ENCODE measurements at regions not wholly inside any gene's neighbourhood (a gene's known extent, or its start where the extent isn't known, plus 50 kb on each side); places are given as distances from the start of the nearest gene placed in this dataset.

DNA sequence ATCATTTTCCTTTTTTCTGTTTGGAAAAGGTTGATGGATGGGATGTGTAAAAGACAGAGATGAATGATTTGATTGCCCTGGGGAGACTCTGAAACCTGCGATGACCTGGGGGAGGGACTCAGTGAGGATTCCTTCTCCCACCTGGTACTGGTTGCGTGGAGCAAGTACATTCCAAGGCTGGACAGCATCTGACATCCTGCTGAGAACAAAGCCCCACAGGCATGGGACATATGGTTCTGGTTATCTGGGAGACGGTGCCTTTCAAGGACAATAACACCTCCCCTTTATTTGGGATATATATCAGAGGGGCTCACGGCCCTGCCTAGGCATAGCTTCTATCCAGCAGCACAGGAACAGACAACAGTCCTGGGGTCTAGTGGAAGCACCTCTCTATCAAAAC is 527.8 kb downstream of the METTL15 start:
- Histone ChIP-seq H3K27ac (ENCODE audit: low read depth, low read length) (no peak overlapping the region), H3K36me3 (ENCODE audit: insufficient read depth, low read length) (no peaks in the 10 kb centered on the region), H3K9me3 (ENCODE audit: insufficient read depth, low read depth, low read length) (no peaks in the 10 kb centered on the region), H3K4me1 (ENCODE audit: insufficient read depth, low read length) (peaks cover 3% of the 10 kb centered on the region), H4K20me1 (ENCODE audit: insufficient read depth, low read length) (no peaks in the 10 kb centered on the region), H2AFZ (ENCODE audit: low read depth, low read length) (no peak overlapping the region), H3K79me2 (ENCODE audit: insufficient read depth, low read length) (no peaks in the 10 kb centered on the region), H3K4me2 (ENCODE audit: low read length) (no peak overlapping the region), H3K4me3 (ENCODE audit: insufficient read depth, low read depth, low read length) (no peak overlapping the region), H3K27me3 (ENCODE audit: insufficient read depth, low read length) (no peaks in the 10 kb centered on the region), H3K9ac (ENCODE audit: low read length) (no peak overlapping the region)
- Mint-ChIP-seq H3K27me3 (ENCODE audit: low read depth, unreplicated experiment) (no peaks in the 10 kb centered on the region), H3K36me3 (ENCODE audit: low read depth, unreplicated experiment) (no peaks in the 10 kb centered on the region), H3K4me1 (ENCODE audit: low read depth, unreplicated experiment) (no peaks in the 10 kb centered on the region), H3K9me3 (ENCODE audit: unreplicated experiment) (peaks cover 2% of the 10 kb centered on the region), H3K4me3 (ENCODE audit: unreplicated experiment) (no peak overlapping the region), H3K27ac (ENCODE audit: unreplicated experiment) (no peak overlapping the region)
- TF ChIP-seq, protein P1, sequence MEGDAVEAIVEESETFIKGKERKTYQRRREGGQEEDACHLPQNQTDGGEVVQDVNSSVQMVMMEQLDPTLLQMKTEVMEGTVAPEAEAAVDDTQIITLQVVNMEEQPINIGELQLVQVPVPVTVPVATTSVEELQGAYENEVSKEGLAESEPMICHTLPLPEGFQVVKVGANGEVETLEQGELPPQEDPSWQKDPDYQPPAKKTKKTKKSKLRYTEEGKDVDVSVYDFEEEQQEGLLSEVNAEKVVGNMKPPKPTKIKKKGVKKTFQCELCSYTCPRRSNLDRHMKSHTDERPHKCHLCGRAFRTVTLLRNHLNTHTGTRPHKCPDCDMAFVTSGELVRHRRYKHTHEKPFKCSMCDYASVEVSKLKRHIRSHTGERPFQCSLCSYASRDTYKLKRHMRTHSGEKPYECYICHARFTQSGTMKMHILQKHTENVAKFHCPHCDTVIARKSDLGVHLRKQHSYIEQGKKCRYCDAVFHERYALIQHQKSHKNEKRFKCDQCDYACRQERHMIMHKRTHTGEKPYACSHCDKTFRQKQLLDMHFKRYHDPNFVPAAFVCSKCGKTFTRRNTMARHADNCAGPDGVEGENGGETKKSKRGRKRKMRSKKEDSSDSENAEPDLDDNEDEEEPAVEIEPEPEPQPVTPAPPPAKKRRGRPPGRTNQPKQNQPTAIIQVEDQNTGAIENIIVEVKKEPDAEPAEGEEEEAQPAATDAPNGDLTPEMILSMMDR (IDR thresholded peaks at IDR 0.05; ENCODE audit: insufficient read depth, low read depth, low read length): no peak
- TF ChIP-seq EZH2 (IDR thresholded peaks at IDR 0.05; ENCODE audit: insufficient read depth, low read length): no peak
- DNase-seq (ENCODE audit: low read depth) (no peak), FAIRE-seq (no peak)

- FAIRE-seq (no peak), DNase-seq (ENCODE audit: low read depth) (peak; percentile 28)
- Histone ChIP-seq H4K20me1 (ENCODE audit: insufficient read depth, low read length) (no peaks in the 10 kb centered on the region), H3K36me3 (ENCODE audit: insufficient read depth, low read length) (no peaks in the 10 kb centered on the region), H3K27ac (ENCODE audit: low read depth, low read length) (no peak overlapping the region), H3K4me1 (ENCODE audit: insufficient read depth, low read length) (peaks cover 3% of the 10 kb centered on the region), H2AFZ (ENCODE audit: low read depth, low read length) (no peak overlapping the region), H3K79me2 (ENCODE audit: insufficient read depth, low read length) (no peaks in the 10 kb centered on the region), H3K27me3 (ENCODE audit: insufficient read depth, low read length) (no peaks in the 10 kb centered on the region), H3K9ac (ENCODE audit: low read length) (no peak overlapping the region), H3K9me3 (ENCODE audit: insufficient read depth, low read depth, low read length) (no peaks in the 10 kb centered on the region), H3K4me2 (ENCODE audit: low read length) (peak overlapping the region; percentile 4), H3K4me3 (ENCODE audit: insufficient read depth, low read depth, low read length) (no peak overlapping the region)
- H3K36me3 Mint-ChIP-seq (ENCODE audit: low read depth, unreplicated experiment): no peaks in the 10 kb centered on the region
- H3K4me3 Mint-ChIP-seq (ENCODE audit: unreplicated experiment): no peak overlapping the region
- TF ChIP-seq, protein P1 (IDR thresholded peaks at IDR 0.05; ENCODE audit: insufficient read depth, low read depth, low read length): no peak
- TF ChIP-seq EZH2 (IDR thresholded peaks at IDR 0.05; ENCODE audit: insufficient read depth, low read length): no peak
- H3K4me1 Mint-ChIP-seq (ENCODE audit: low read depth, unreplicated experiment): no peaks in the 10 kb centered on the region
- no peaks in the 10 kb centered on the region for H3K27me3 Mint-ChIP-seq (ENCODE audit: low read depth, unreplicated experiment)
- H3K27ac Mint-ChIP-seq (ENCODE audit: unreplicated experiment): no peak overlapping the region
- H3K9me3 Mint-ChIP-seq (ENCODE audit: unreplicated experiment): no peaks in the 10 kb centered on the region
Measured at GRCh38 chr11:28632338-28632737, 524.1 kb downstream of the METTL15 start.

DNA sequence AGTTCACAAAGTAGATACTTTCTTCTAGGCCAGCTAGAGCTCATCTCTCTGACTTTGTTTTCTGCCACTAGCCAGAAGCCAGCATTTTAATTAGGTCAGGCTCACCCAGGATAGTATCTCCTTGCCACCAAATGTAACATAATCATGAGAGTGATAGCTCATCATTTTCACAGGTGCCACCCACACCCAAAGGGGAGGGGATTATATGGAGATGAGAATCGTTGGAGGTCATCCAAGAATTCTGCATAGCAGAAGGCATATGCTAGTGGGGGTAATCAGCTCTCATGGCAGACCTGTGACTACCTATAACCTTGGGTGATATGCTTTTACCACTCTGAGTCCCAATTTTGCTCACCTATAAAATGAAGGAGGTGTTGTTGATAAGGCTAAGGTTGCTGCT is 523.0 kb downstream of the METTL15 start:
- TF ChIP-seq, protein P1 (IDR thresholded peaks at IDR 0.05; ENCODE audit: insufficient read depth, low read depth, low read length): no peak
- no peak for TF ChIP-seq EZH2 (IDR thresholded peaks at IDR 0.05; ENCODE audit: insufficient read depth, low read length)
- Histone ChIP-seq H3K79me2 (ENCODE audit: insufficient read depth, low read length) (no peaks in the 10 kb centered on the region), H3K27me3 (ENCODE audit: insufficient read depth, low read length) (no peaks in the 10 kb centered on the region), H4K20me1 (ENCODE audit: insufficient read depth, low read length) (no peaks in the 10 kb centered on the region), H2AFZ (ENCODE audit: low read depth, low read length) (no peak overlapping the region), H3K4me3 (ENCODE audit: insufficient read depth, low read depth, low read length) (no peak overlapping the region), H3K36me3 (ENCODE audit: insufficient read depth, low read length) (no peaks in the 10 kb centered on the region), H3K27ac (ENCODE audit: low read depth, low read length) (no peak overlapping the region), H3K4me2 (ENCODE audit: low read length) (no peak overlapping the region), H3K9me3 (ENCODE audit: insufficient read depth, low read depth, low read length) (no peaks in the 10 kb centered on the region), H3K4me1 (ENCODE audit: insufficient read depth, low read length) (peaks cover 3% of the 10 kb centered on the region), H3K9ac (ENCODE audit: low read length) (no peak overlapping the region)
- H3K9me3 Mint-ChIP-seq (ENCODE audit: unreplicated experiment): no peaks in the 10 kb centered on the region
- DNase-seq (ENCODE audit: low read depth) (no peak), FAIRE-seq (no peak)
- no peaks in the 10 kb centered on the region for H3K27me3 Mint-ChIP-seq (ENCODE audit: low read depth, unreplicated experiment)
- H3K36me3 Mint-ChIP-seq (ENCODE audit: low read depth, unreplicated experiment): no peaks in the 10 kb centered on the region
- H3K4me3 Mint-ChIP-seq (ENCODE audit: unreplicated experiment): no peak overlapping the region
- H3K27ac Mint-ChIP-seq (ENCODE audit: unreplicated experiment): no peak overlapping the region
- no peaks in the 10 kb centered on the region for H3K4me1 Mint-ChIP-seq (ENCODE audit: low read depth, unreplicated experiment)
